NOMO-1 treated with dmso at 0.1 percent for 144 hours (cell line): ENCODE measurements at regions not wholly inside any gene's neighbourhood (a gene's known extent, or its start where the extent isn't known, plus 50 kb on each side); places are given as distances from the start of the nearest gene placed in this dataset.
"Not testable (repeated sequence)": the region's sequence is repeated elsewhere in the genome, so short reads cannot be mapped to it uniquely, and the experiment has no call there.

Experiments used
- DNase-seq: peaks from one replicate; lab custom pipeline; 2025; ENCODE audit not compliant: unreplicated experiment; lab: John Stamatoyannopoulos, UW

GRCh38 chr5:100066020-100066419 lies 469.2 kb upstream of the FAM174A start:
- not testable (repeated sequence) for DNase-seq

- no peak for DNase-seq
These were observed 491.7 kb upstream of the FAM174A start for GRCh38 chr5:100043475-100043874.

DNA sequence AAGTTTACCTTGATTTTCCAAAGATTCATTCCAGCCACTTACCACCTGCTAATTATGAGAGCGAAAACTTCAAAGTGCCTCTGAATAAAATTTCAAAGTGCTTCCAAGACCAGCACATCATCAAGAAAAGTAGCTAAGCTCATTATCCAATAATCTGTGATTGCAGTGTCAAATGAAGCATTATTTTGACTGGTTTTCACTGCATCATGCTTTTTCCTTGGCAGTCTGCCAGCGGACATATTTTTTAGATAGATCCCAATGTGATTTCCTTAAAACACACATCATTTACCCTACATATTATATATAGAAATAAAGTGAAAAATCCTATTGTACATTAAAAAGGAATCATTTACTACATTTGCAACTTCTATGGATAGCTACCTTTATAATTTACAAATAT lies 508.6 kb upstream of the FAM174A start:
- no peak for DNase-seq

DNA sequence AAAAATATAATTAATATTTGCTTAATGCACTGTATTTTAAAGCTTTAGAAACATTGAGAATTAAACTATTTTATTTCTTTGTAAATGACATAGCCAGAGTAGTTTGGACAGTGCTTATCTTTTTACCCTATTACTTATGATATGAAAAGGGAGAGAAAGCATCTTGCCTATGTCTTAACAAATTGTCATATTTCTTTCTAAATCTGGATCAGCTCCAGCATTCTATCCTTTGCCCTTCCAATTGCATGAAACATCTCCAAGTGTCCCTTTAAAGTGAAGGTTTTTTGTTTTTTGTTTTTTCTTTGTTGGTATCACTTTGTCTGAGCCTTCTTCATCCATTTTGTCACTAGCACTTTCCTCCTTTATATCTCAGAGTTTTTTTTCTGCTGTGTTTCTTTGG lies 511.6 kb upstream of the FAM174A start:
- no peak for DNase-seq

GRCh38 chr5:100017520-100018262 lies 517.5 kb upstream of the FAM174A start:
- no peak for DNase-seq

GRCh38 chr5:100013305-100013704 lies 521.9 kb upstream of the FAM174A start:
- not testable (repeated sequence) for DNase-seq

GRCh38 chr5:100011160-100011559 lies 524.0 kb upstream of the FAM174A start:
- not testable (repeated sequence) for DNase-seq

DNA sequence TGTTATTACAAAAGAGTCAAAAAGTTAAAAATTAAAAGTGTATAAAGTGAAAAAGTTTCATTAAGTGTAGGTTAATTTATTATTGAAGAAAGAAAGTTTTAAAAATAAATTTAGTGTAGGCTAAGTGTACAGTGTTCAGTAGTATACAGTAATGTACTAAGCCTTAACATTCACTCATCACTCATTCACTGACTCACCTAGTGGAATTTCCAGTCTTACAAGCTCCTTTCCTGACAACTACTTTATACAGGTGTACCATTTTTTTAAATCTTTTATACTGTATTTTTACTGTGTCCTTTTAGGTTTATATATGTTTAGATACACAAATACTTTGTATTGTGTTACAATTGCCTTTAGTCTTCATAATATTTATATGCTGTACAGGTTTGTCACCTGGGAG lies 530.2 kb upstream of the FAM174A start:
- no peak for DNase-seq

- DNase-seq = no peak
These were observed 536.9 kb upstream of the FAM174A start for GRCh38 chr5:99998319-99998718.

GRCh38 chr5:99995407-99995806 lies 539.8 kb upstream of the FAM174A start:
- no peak for DNase-seq

DNA sequence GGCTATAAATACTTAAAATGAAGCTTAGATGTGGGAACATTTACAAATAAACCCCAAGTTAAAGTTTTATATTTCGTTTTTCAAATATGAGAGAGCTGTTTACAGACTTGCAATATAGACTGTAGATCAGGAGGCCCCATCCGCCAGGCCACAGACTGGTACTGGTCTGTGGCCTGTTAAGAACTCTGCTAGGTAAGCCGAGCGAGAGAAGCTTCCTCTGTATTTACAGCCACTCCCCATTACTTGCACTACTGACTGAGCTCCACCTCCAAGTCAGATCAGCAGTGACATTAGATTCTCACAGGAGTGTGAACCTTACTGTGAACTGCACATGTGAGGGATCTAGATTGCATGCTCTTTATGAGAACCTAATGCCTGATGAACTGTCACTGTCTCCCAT lies 561.4 kb upstream of the FAM174A start:
- no peak for DNase-seq

DNA sequence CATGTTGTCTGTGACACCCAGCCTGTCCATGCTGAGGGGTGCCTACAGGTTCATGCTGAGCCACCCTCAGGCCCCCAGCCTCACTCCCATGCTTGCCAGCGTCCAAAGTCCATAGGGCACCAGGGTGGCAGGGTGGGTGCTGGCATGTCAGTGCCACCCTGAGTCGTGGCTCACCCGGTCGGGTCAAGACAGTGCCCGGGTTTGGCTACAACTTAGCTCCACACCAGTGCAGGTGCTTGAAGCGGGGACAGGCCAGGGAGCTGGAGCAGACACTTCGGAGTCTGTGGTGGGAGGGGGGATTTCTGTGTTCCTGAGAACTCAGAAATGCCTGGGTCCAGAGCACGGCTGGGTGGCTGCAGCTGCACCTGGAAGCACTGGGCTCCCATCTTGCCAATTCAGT lies 579.2 kb upstream of the FAM174A start:
- no peak for DNase-seq

DNA sequence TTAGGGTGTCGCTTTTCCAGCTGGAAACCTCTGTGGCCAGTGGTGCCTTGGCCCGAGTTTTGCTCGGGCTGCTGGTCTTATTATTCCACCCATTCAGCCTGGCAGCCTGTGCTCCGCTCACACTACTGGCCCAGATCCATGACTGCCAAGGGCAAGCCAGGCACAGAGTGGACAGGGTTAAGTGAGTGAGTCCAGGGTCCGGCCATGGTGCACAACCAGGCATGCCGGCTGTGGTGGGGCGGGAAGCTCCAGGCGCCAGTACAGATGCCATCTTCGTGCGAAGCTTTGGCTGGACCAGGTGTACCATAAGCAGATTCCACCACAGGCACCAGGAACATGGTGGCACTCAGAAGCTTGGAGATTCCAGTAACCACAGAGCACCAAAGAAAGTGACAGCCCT lies 580.2 kb upstream of the FAM174A start:
- no peak for DNase-seq

GRCh38 chr5:99949969-99950524 lies 585.1 kb upstream of the FAM174A start:
- DNase-seq = no peak

DNA sequence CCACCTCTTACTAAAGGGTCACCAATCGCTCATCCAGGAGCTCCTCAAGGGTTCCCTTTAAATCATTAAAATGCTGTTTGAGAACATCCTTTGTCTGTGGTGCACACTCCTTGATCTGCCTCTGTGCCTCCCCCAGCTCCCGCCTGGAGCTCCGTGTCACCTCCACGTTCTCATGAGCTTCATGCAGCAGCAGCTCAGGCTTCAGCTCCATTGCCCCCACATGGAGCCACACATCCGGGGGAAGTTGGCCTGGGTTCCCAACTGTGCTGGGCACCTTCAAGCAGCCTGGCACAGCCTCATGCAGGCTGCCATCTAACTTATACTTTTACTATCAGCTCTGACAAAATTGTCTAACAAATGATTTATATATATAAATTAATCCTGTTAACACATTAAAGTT lies 585.8 kb upstream of the FAM174A start:
- DNase-seq = no peak

GRCh38 chr5:99948850-99949249 lies 586.3 kb upstream of the FAM174A start:
- no peak for DNase-seq

DNA sequence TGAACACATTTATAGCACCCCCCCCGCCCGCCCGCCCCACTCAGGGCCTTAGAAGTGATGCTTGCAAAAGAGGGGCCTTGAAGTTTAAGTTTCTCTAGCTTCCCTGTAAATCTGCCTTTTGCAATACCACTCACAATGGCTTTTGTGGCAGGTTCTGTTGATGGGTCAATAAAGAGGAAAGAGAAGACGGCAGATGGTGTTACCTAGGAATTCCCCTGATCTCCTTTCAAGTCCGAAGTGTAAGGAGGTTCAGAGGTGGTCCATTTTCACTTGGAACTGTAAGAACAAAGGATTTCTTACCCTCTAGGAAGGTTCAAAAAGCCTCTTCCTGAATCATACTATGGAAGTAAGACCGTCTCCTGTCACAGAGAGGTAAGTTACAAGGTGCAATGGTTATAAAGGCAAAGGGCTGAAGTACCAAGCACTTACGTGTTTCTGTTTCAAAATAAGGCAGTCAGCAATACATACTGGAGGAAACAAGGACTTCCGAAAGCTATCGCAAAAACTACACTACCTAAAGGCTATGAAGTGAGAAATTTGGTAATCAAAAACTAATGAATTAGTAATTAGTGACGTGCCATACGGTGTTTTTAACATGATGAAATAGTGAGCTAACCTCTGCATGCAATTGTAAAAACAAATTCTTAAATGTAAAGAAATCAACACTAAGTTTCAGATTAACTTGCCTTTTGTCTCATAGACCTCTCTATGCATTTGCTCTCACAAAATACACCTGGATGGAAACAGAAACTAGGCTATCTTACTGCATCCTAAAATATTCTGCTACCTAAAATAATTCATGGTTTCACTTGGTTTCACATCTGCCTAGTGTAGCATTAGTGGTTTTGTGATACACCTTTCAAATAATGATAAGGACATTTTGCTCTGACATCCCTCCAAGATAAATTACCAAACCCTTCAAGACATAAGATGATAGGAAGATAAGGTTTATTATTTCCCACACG lies 589.4 kb upstream of the FAM174A start:
- no peak for DNase-seq

DNA sequence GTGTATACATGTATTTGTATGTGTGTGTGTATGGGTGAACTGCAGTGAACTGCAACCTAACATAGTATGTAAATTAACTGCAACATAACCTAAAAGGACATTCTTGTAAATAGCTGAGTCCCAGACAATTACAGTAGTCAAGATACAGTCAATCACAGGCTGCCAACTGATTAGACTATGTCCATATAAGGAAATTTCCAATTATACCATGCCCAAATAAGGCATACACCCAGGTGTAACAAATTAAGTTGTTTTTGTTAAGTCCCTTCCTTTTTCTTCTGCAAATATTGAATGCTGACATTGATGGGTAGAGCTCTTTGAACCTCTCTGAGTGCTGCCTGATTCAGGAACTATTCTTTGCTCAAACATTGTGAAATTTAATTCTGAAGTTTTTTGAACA lies 594.6 kb upstream of the FAM174A start:
- DNase-seq = no peak

DNA sequence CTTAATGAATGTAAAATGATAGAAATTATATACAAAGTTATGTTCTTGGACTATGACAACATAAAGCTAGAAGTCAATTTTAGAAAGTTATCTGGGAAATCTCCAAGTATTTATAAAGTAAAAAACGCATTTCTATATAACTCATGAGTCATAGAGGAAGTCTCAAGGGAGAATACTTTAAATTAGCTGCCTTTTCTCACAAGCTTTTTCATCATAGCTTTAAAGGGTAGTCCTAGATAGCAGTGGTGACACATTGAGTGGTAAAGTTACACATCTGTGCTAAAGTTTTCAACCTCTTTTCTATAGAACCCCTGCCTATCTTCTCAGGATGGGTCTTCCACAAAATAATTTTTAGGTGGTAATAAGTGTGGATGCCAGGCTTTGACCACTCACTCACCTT lies 598.3 kb upstream of the FAM174A start:
- no peak for DNase-seq

- no peak for DNase-seq
These were observed 605.4 kb upstream of the FAM174A start for GRCh38 chr5:99929806-99930135.

DNA sequence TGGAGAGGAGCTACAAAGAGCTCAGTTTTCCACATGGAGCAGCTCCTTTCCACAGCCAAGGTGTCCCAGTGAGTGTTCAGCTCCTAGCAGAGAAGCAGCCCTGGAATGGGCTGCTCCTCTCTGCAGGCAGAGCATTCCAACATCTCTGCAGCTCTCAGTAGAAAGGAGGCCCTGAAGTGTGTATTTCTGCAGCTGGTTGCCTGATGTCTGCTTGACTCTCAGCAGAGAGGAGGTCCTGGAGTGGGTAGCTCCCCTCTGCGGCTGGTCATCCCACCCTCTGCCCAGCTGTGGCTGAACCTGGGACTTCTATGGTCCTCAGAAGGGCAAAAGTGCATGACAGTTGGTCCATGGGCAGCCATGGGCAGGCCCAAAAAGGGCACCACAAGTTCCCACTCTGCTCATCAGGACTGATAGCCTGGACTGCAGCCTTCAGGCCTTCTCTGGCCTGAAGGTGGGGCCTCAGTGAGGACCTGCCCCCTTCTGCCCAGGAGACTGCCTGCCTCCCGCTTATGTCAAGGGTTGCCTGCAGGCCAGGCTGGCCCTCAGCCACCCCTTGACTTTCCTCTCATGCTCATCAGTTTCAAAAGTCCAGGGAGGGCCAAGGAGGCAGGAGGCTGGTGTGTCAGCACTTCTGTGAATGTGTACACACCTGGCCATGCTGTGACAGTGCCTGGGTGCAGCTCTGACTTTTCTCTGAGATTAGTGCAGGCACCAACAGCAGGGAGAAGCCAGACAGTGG lies 605.9 kb upstream of the FAM174A start:
- no peak for DNase-seq
